Glutamatergic neuron (in vitro differentiated cells): ENCODE measurements at regions not wholly inside any gene's neighbourhood (a gene's known extent, or its start where the extent isn't known, plus 50 kb on each side); places are given as distances from the start of the nearest gene placed in this dataset.

Source experiments
- DNase-seq: peaks from one replicate; pipeline ENCODE4 v3.0.0; 2022
- H3K27ac Mint-ChIP-seq: one replicate; pipeline ENCODE4 v1.8.0; 2020; ENCODE audit warnings: mild to moderate bottlenecking, mixed read lengths, inconsistent platforms; ENCODE audit not compliant: unreplicated experiment
- H3K27me3 Mint-ChIP-seq: one replicate; pipeline ENCODE4 v1.8.0; 2020; ENCODE audit warnings: mild to moderate bottlenecking, moderate library complexity, mixed read lengths, inconsistent platforms; ENCODE audit not compliant: unreplicated experiment
- H3K36me3 Mint-ChIP-seq: one replicate; pipeline ENCODE4 v1.8.0; 2020; ENCODE audit warnings: mild to moderate bottlenecking, mixed read lengths, inconsistent platforms; ENCODE audit not compliant: unreplicated experiment
- H3K4me1 Mint-ChIP-seq: one replicate; pipeline ENCODE4 v1.8.0; 2020; ENCODE audit warnings: mild to moderate bottlenecking, low read depth, mixed read lengths, inconsistent platforms; ENCODE audit not compliant: unreplicated experiment
- H3K4me3 Mint-ChIP-seq: one replicate; pipeline ENCODE4 v1.8.0; 2020; ENCODE audit warnings: mild to moderate bottlenecking, mixed read lengths, inconsistent platforms; ENCODE audit not compliant: unreplicated experiment
- H3K9me3 Mint-ChIP-seq: one replicate; pipeline ENCODE4 v1.8.0; 2020; ENCODE audit warnings: mild to moderate bottlenecking, moderate library complexity, mixed read lengths, inconsistent platforms; ENCODE audit not compliant: unreplicated experiment
- TF ChIP-seq, protein P1 (sequence below): fragments of 200-600 bp; sonication (generic); IDR thresholded peaks from one replicate; pipeline ENCODE4 v1.5.0; 2021; ENCODE audit not compliant: partially characterized antibody, unreplicated experiment

DNA sequence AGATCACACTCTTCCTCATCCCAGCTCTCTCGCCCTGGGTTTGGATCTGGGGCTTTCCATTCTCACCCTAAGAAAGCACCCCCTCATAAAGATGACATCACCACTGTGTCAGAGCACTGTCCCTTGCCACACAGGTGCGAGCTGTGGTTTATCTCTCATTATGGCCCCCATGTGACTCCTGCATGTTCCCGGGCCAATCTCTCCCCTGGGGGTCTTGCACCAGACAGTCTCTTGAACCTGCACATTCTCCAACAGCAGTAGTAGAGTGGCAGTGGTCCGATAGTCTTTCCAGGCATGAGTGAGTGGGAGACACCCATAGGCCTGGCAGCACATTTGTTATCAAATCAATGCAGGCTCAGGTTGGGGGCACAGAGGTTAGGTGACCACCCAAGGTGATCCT lies 130.5 kb downstream of the HRH4 start:
- Mint-ChIP-seq H3K4me3 (no peak overlapping the region), H3K27ac (no peak overlapping the region), H3K9me3 (peaks cover 10% of the 10 kb centered on the region), H3K36me3 (peaks cover 16% of the 10 kb centered on the region), H3K27me3 (no peaks in the 10 kb centered on the region), H3K4me1 (no peaks in the 10 kb centered on the region)
- no peak for DNase-seq
- TF ChIP-seq, protein P1, sequence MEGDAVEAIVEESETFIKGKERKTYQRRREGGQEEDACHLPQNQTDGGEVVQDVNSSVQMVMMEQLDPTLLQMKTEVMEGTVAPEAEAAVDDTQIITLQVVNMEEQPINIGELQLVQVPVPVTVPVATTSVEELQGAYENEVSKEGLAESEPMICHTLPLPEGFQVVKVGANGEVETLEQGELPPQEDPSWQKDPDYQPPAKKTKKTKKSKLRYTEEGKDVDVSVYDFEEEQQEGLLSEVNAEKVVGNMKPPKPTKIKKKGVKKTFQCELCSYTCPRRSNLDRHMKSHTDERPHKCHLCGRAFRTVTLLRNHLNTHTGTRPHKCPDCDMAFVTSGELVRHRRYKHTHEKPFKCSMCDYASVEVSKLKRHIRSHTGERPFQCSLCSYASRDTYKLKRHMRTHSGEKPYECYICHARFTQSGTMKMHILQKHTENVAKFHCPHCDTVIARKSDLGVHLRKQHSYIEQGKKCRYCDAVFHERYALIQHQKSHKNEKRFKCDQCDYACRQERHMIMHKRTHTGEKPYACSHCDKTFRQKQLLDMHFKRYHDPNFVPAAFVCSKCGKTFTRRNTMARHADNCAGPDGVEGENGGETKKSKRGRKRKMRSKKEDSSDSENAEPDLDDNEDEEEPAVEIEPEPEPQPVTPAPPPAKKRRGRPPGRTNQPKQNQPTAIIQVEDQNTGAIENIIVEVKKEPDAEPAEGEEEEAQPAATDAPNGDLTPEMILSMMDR: no peak

DNA sequence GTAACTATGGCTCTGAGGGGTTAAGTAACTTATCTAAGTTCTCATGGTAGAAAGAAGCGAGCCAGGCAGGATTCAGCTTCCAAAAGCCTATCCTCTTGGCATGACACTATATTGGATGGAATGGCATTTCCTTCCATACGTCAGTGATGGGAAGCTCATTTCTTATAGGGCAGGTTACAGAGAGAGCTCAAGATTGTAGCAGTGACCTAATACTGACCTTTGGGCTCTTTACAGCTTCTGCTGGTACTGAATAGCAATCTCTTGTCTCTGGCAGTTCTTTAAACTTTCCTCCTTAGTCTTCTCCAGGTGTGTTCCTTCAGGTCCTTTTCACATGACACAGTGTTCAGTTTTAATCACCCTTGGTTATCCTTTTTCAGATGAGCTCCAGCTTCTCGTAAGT lies 133.0 kb downstream of the HRH4 start:
- H3K27me3 Mint-ChIP-seq: no peaks in the 10 kb centered on the region
- peaks cover 16% of the 10 kb centered on the region for H3K36me3 Mint-ChIP-seq
- H3K4me1 Mint-ChIP-seq: no peaks in the 10 kb centered on the region
- no peak overlapping the region for H3K4me3 Mint-ChIP-seq
- TF ChIP-seq, protein P1: no peak
- no peak for DNase-seq
- no peak overlapping the region for H3K27ac Mint-ChIP-seq
- peaks cover 10% of the 10 kb centered on the region for H3K9me3 Mint-ChIP-seq

DNA sequence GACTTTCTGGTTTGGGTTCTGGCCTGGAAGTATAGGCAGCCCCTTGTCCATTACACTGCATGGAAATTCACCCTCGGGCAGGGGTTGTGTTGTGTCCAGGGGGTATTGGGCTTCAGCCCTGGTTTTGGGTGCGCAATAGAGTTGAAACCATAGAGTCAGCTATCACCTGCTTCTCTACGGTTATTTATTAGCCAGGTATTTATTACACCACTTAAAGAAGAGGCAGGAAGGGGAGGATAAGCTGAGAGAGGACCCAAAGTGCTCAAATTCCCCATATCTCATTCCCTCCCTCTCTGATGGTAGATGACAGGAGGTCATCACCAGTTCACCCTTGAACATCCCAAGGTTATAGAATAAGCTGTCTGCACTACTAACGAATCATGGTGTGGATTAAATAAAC lies 133.4 kb downstream of the HRH4 start:
- Mint-ChIP-seq H3K4me1 (no peaks in the 10 kb centered on the region), H3K27me3 (no peaks in the 10 kb centered on the region), H3K4me3 (no peak overlapping the region), H3K36me3 (peaks cover 16% of the 10 kb centered on the region), H3K9me3 (peaks cover 10% of the 10 kb centered on the region), H3K27ac (no peak overlapping the region)
- no peak for DNase-seq
- TF ChIP-seq, protein P1: no peak

DNA sequence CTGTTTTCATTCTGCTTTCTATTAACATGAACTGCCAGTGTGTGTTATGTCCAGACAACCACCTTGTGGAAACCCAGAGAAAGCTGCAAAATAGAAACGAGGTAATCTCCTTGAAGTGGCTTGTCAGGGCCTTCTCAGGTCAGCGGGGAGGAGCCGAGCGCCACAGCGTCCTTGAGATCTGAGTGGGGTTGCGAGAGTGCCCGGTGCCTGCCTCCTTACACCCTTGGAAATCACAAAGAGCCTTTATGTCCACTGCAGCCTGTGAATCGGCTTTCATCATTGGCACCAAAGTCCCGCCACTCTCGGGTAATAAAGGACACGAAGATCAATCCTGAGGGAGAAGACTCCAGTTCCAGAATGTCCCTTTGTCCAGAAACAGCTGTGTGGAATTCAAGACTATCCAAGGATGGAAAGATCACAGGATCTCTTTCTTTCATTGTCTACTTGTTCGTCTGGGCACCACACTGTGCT lies 135.2 kb downstream of the HRH4 start:
- H3K27me3 Mint-ChIP-seq: no peaks in the 10 kb centered on the region
- DNase-seq: no peak
- peaks cover 10% of the 10 kb centered on the region for H3K9me3 Mint-ChIP-seq
- no peak overlapping the region for H3K4me3 Mint-ChIP-seq
- H3K27ac Mint-ChIP-seq: no peak overlapping the region
- peaks cover 16% of the 10 kb centered on the region for H3K36me3 Mint-ChIP-seq
- H3K4me1 Mint-ChIP-seq: no peaks in the 10 kb centered on the region
- TF ChIP-seq, protein P1: no peak

DNA sequence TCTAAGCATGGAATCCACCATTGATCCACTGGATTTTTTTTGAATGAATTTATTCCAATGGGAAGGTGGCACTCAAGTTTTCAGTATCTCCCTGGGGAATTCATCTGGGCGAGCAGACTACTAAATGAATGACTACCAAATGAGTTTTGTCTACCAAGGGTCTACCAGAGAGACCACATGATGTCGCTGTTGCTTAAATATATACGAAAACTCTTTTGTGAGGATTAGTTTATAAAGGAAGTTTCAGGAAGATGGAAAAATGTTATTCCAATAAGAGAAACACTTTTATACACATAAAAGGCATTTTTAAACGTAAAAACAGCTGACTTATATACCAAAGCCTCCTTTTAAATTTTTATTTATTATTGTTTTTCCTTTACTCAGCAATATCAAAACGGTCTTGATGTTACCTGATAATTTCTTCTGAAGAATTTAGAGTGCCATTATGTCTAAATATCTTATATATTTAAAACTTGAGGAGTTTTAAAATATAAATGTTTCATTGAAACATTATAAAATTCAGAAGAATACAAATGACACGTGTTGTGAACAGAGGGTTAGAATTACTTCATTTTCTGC lies 139.7 kb downstream of the HRH4 start:
- DNase-seq: no peak
- Mint-ChIP-seq H3K27me3 (no peaks in the 10 kb centered on the region), H3K27ac (no peak overlapping the region), H3K9me3 (no peaks in the 10 kb centered on the region), H3K4me1 (peaks cover 10% of the 10 kb centered on the region), H3K36me3 (no peaks in the 10 kb centered on the region), H3K4me3 (no peak overlapping the region)
- TF ChIP-seq, protein P1: peak; percentile 75
